DND-41 (cell line): ENCODE measurements at regions not wholly inside any gene's neighbourhood (a gene's known extent, or its start where the extent isn't known, plus 50 kb on each side); places are given as distances from the start of the nearest gene placed in this dataset.
"Not testable (repeated sequence)": the region's sequence is repeated elsewhere in the genome, so short reads cannot be mapped to it uniquely, and the experiment has no call there.

Experiments used
- EZH2 ChIP-seq: IDR thresholded peaks from 3 replicates; pipeline ENCODE4 v1.6.1; 2012; ENCODE audit warnings: borderline replicate concordance, low read depth, mild to moderate bottlenecking, moderate library complexity, low read length, inconsistent platforms; ENCODE audit not compliant: severe bottlenecking
- TF ChIP-seq, protein P1 (sequence below): IDR thresholded peaks from 2 replicates; pipeline ENCODE4 v1.5.1; 2012; ENCODE audit warnings: borderline replicate concordance, low read length, moderate library complexity, mild to moderate bottlenecking; ENCODE audit not compliant: poor library complexity, severe bottlenecking; ENCODE audit errors: extremely low read depth

DNA sequence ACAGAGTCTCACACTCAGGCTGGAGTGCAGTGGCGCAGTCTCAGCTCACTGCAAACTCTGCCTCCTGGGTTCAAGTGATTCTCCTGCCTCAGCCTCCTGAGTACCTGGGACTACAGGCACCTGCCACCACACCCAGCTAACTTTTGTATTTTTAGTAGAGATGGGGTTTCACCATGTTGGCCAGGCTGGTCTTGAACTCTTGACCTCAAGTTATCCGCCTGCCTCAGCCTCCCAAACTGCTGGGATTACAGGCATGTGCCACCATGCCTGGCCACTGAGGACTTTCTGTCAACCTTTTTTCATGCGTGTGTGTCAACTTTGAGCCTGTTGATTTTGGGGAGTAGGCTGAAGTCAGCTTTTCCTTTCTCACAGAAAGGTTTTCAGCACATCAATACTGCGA is 75.5 kb downstream of the ACKR3 start:
- TF ChIP-seq, protein P1, sequence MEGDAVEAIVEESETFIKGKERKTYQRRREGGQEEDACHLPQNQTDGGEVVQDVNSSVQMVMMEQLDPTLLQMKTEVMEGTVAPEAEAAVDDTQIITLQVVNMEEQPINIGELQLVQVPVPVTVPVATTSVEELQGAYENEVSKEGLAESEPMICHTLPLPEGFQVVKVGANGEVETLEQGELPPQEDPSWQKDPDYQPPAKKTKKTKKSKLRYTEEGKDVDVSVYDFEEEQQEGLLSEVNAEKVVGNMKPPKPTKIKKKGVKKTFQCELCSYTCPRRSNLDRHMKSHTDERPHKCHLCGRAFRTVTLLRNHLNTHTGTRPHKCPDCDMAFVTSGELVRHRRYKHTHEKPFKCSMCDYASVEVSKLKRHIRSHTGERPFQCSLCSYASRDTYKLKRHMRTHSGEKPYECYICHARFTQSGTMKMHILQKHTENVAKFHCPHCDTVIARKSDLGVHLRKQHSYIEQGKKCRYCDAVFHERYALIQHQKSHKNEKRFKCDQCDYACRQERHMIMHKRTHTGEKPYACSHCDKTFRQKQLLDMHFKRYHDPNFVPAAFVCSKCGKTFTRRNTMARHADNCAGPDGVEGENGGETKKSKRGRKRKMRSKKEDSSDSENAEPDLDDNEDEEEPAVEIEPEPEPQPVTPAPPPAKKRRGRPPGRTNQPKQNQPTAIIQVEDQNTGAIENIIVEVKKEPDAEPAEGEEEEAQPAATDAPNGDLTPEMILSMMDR = not testable (repeated sequence)
- not testable (repeated sequence) for TF ChIP-seq EZH2
